ENCODE measurements at regions not wholly inside any gene's neighbourhood (a gene's known extent, or its start where the extent isn't known, plus 50 kb on each side); places are given as distances from the start of the nearest gene placed in this dataset.
A peak's percentile ranks its signal among the peaks of the same experiment; 100 is the strongest.

- DNase-seq: no peak
Observed at GRCh38 chr18:54772056-54772455, 56.2 kb upstream of the RAB27B start.

- DNase-seq: no peak
Observed at GRCh38 chr18:54774423-54774822, 53.9 kb upstream of the RAB27B start.

GRCh38 chr18:54774981-54775665, 53.2 kb upstream of the RAB27B start:
- no peak for DNase-seq

- DNase-seq: no peak
Observed at GRCh38 chr18:54775686-54776085, 52.6 kb upstream of the RAB27B start.

GRCh38 chr18:54776282-54776977, 51.8 kb upstream of the RAB27B start:
- peak; percentile 58 for DNase-seq

- no peak for DNase-seq
Observed at GRCh38 chr18:54777118-54777791, 51.0 kb upstream of the RAB27B start.

GRCh38 chr18:54777989-54778388, 50.3 kb upstream of the RAB27B start:
- DNase-seq: no peak

Measured in stimulated activated CD4-positive, alpha-beta T cell treated with anti-CD3 and anti-CD28 coated beads, Interleukin-1b, Interleukin-23, amount 100 ng/mL, for 48 hours (primary cell).